ENCODE measurements at regions not wholly inside any gene's neighbourhood (a gene's known extent, or its start where the extent isn't known, plus 50 kb on each side); places are given as distances from the start of the nearest gene placed in this dataset.

DNA sequence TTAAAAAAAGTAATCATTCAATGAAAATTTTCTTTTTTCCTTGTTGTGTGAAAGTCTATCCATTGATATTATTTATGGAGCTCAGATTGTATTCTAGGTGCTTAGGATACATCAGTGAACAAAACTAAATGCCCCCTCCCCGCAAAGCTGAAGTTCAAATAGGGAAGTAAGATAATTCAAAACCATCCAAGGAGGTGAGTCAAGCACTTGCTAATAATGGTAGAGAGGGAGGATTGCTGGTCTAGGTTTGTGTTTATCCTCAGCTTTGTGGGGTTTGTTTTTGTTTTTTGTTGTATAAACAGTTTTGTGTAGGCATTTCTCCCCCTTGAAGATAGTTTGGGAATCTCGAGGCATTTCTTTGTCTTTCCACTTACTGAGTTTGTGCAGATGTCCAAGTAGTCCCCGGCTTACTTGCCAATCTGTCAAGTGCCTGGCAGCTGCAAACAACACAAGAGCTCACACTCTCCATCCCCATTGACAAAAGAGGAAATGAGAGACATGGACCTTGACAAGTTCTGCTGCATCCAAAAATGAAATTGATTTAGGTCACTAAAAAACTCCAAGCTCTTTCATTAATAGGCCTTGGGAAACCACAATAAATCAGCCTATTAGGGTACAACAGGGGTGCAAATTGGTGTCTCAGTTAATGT is 575.8 kb upstream of the TBL1XR1 start:
- TF ChIP-seq ISL1 (CRISPR knock-in tag; IDR thresholded peaks at IDR 0.05): no peak
- no peak for TF ChIP-seq ZNF565 (CRISPR knock-in tag; conservative IDR thresholded peaks at IDR 0.05; ENCODE audit: low read depth)
- TF ChIP-seq, protein P1, sequence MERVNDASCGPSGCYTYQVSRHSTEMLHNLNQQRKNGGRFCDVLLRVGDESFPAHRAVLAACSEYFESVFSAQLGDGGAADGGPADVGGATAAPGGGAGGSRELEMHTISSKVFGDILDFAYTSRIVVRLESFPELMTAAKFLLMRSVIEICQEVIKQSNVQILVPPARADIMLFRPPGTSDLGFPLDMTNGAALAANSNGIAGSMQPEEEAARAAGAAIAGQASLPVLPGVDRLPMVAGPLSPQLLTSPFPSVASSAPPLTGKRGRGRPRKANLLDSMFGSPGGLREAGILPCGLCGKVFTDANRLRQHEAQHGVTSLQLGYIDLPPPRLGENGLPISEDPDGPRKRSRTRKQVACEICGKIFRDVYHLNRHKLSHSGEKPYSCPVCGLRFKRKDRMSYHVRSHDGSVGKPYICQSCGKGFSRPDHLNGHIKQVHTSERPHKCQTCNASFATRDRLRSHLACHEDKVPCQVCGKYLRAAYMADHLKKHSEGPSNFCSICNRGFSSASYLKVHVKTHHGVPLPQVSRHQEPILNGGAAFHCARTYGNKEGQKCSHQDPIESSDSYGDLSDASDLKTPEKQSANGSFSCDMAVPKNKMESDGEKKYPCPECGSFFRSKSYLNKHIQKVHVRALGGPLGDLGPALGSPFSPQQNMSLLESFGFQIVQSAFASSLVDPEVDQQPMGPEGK (CRISPR knock-in tag; IDR thresholded peaks at IDR 0.05; ENCODE audit: borderline replicate concordance): no peak
- TF ChIP-seq CSDC2 (CRISPR knock-in tag; IDR thresholded peaks at IDR 0.05): no peak
- TF ChIP-seq RARB (CRISPR knock-in tag; IDR thresholded peaks at IDR 0.05): no peak
- no peak for TF ChIP-seq GLIS3 (CRISPR knock-in tag; IDR thresholded peaks at IDR 0.05)

Data from SK-N-SH treated with all-trans-retinoic acid at 6 μM for 48 hours (cell line).